PC-3 (cell line): ENCODE measurements at regions not wholly inside any gene's neighbourhood (a gene's known extent, or its start where the extent isn't known, plus 50 kb on each side); places are given as distances from the start of the nearest gene placed in this dataset.
"Not testable (repeated sequence)": the region's sequence is repeated elsewhere in the genome, so short reads cannot be mapped to it uniquely, and the experiment has no call there.

Source experiments
- CTCF ChIP-seq: fragments of 300-600 bp; sonication (generic); conservative IDR thresholded peaks from 2 replicates; pipeline ENCODE4 v1.5.1; 2017; ENCODE audit warnings: antibody characterized with exemption, low read depth, mild to moderate bottlenecking, low read length
- EZH2 ChIP-seq: fragments of 300-600 bp; sonication (generic); IDR thresholded peaks from one replicate; pipeline ENCODE4 v1.6.1; 2017; ENCODE audit warnings: antibody characterized with exemption, mild to moderate bottlenecking, low read length; ENCODE audit not compliant: unreplicated experiment

- TF ChIP-seq CTCF, EZH2: not testable (repeated sequence)
Measured at GRCh38 chr21:6554377-6554864, 3967.0 kb upstream of the TPTE start.
